Keratinocyte (primary cell): ENCODE measurements at regions not wholly inside any gene's neighbourhood (a gene's known extent, or its start where the extent isn't known, plus 50 kb on each side); places are given as distances from the start of the nearest gene placed in this dataset.
"Not testable (repeated sequence)": the region's sequence is repeated elsewhere in the genome, so short reads cannot be mapped to it uniquely, and the experiment has no call there.

Experiments
- DNase-seq: peaks from one replicate; pipeline ENCODE4 v3.0.0-alpha.2; 2011; ENCODE audit warnings: low read depth, missing footprints, low spot score
- FAIRE-seq: peaks from 2 replicates; lab custom pipeline; 2011; peaks lifted over from hg19 to GRCh38; lab: Jason Lieb, UNC
- H2AFZ ChIP-seq: 2 replicates; pipeline ENCODE4 v1.6.0; 2012; ENCODE audit warnings: low read length, control low read depth, inconsistent platforms; ENCODE audit not compliant: control insufficient read depth
- H3K27ac ChIP-seq: 2 replicates; pipeline ENCODE4 v1.5.1; 2011; ENCODE audit warnings: low read length; ENCODE audit not compliant: control insufficient read depth, insufficient read depth
- H3K27me3 ChIP-seq: 3 replicates; pipeline ENCODE4 v1.6.0; 2011; ENCODE audit warnings: low read length; ENCODE audit not compliant: control insufficient read depth, insufficient read depth; ENCODE audit errors: extremely low read depth
- H3K36me3 ChIP-seq, 2 experiments: 2 replicates in 1 of 2; 3 replicates in 1 of 2; pipeline ENCODE4 v1.5.1; 2011; ENCODE audit warnings: low read length in 2 of 2, mild to moderate bottlenecking in 1 of 2; ENCODE audit not compliant: control insufficient read depth in 2 of 2, insufficient read depth in 2 of 2; ENCODE audit errors: extremely low read depth in 1 of 2
- H3K4me1 ChIP-seq: 3 replicates; pipeline ENCODE4 v1.5.1; 2011; ENCODE audit warnings: low read length; ENCODE audit not compliant: control insufficient read depth, insufficient read depth; ENCODE audit errors: extremely low read depth
- H3K4me2 ChIP-seq: 3 replicates; pipeline ENCODE4 v1.6.0; 2011; ENCODE audit warnings: low read depth, low read length; ENCODE audit not compliant: control insufficient read depth, insufficient read depth; ENCODE audit errors: extremely low read depth
- H3K4me3 ChIP-seq, 3 experiments: fragments of 200-600 bp in 1 of 3; sonication (generic) in 1 of 3; 2 replicates in 2 of 3; 3 replicates in 1 of 3; pipeline ENCODE4 v1.5.1; 2011 to 2016; ENCODE audit warnings: low read length in 3 of 3, mild to moderate bottlenecking in 3 of 3, control low read depth in 2 of 3, inconsistent platforms in 1 of 3, low read depth in 1 of 3, mixed read lengths in 1 of 3, mixed run types in 1 of 3, moderate library complexity in 1 of 3; ENCODE audit not compliant: control insufficient read depth in 2 of 3, insufficient read depth in 2 of 3; ENCODE audit errors: extremely low read depth in 1 of 3
- H3K79me2 ChIP-seq: 2 replicates; pipeline ENCODE4 v1.6.0; 2012; ENCODE audit warnings: low read length; ENCODE audit not compliant: control insufficient read depth, insufficient read depth
- H3K9ac ChIP-seq: 3 replicates; pipeline ENCODE4 v1.6.0; 2011; ENCODE audit warnings: low read length; ENCODE audit not compliant: control insufficient read depth, insufficient read depth; ENCODE audit errors: extremely low read depth
- H3K9me1 ChIP-seq: 3 replicates; pipeline ENCODE4 v1.6.0; 2011; ENCODE audit warnings: low read length; ENCODE audit not compliant: control insufficient read depth, insufficient read depth; ENCODE audit errors: extremely low read depth
- H3K9me3 ChIP-seq: 2 replicates; pipeline ENCODE4 v1.5.1; 2012; ENCODE audit warnings: low read depth, low read length; ENCODE audit not compliant: control insufficient read depth
- H4K20me1 ChIP-seq: 3 replicates; pipeline ENCODE4 v1.6.0; 2011; ENCODE audit warnings: low read length; ENCODE audit not compliant: control insufficient read depth, insufficient read depth; ENCODE audit errors: extremely low read depth
- CTCF ChIP-seq, 3 experiments: IDR thresholded peaks in 1 of 3; conservative IDR thresholded peaks in 1 of 3; optimal IDR thresholded peaks in 1 of 3; 2 replicates in 2 of 3; 3 replicates in 1 of 3; pipeline versions ENCODE3 to v1.5.1; 2011; ENCODE audit warnings: low read length in 3 of 3, mild to moderate bottlenecking in 3 of 3, moderate library complexity in 2 of 3, control low read depth in 1 of 3, inconsistent platforms in 1 of 3; ENCODE audit not compliant: insufficient read depth in 2 of 3; ENCODE audit errors: extremely low read depth in 1 of 3
- EZH2 ChIP-seq: IDR thresholded peaks from one replicate; pipeline ENCODE4 v1.6.1; 2012; ENCODE audit warnings: inconsistent platforms, mild to moderate bottlenecking, low read length, moderate library complexity
- dilution Hi-C: fragments of 300-500 bp; cut with MboI; formaldehyde crosslinking; loops from one replicate; pipeline ENCODE4 v1.7.0; 2020; ENCODE audit warnings: low sequenced_read_pairs; ENCODE audit not compliant: extremely low pct_ligation_motif_present

- no peak overlapping the region for H2AFZ ChIP-seq
- H3K79me2 ChIP-seq, result no peaks in the 10 kb centered on the region
- no peaks in the 10 kb centered on the region for H3K9me3 ChIP-seq
- DNase-seq, result peak; percentile 53
- no peaks in the 10 kb centered on the region for H3K9me1 ChIP-seq
- H3K27ac ChIP-seq, result peak overlapping the region; percentile 56
- dilution Hi-C loops, result no loop called here
- no peaks in the 10 kb centered on the region for H3K36me3 ChIP-seq
- peaks cover 20% of the 10 kb centered on the region for H3K4me1 ChIP-seq
- peak overlapping the region; percentile 24 for H3K4me2 ChIP-seq
- no peak overlapping the region for H3K9ac ChIP-seq
- H4K20me1 ChIP-seq, result no peaks in the 10 kb centered on the region
- FAIRE-seq, result peak; percentile 88
- no peaks in the 10 kb centered on the region for H3K27me3 ChIP-seq
- H3K4me3 ChIP-seq, result no peak overlapping the region
- TF ChIP-seq EZH2, result no peak
- TF ChIP-seq CTCF (optimal IDR thresholded peaks at IDR 0.05 in 1 of 3, IDR thresholded peaks at IDR 0.05 in 1 of 3, conservative IDR thresholded peaks at IDR 0.05 in 1 of 3; ENCODE audit: extremely low read depth in 1 of 3, insufficient read depth in 2 of 3, low read length in 3 of 3), result no peak
Measured at GRCh38 chr7:91720260-91720937, 160.1 kb downstream of the MTERF1 start.

GRCh38 chr7:91722831-91723230 lies 157.7 kb downstream of the MTERF1 start:
- no peaks in the 10 kb centered on the region for H3K9me1 ChIP-seq
- H3K4me1 ChIP-seq, result peaks cover 16% of the 10 kb centered on the region
- H3K4me2 ChIP-seq, result no peak overlapping the region
- H3K9me3 ChIP-seq, result no peaks in the 10 kb centered on the region
- H3K27ac ChIP-seq, result no peak overlapping the region
- dilution Hi-C loops, result no loop called here
- FAIRE-seq, result peak; percentile 36
- no peak for DNase-seq
- no peaks in the 10 kb centered on the region for H3K79me2 ChIP-seq
- no peak for TF ChIP-seq CTCF (optimal IDR thresholded peaks at IDR 0.05 in 1 of 3, IDR thresholded peaks at IDR 0.05 in 1 of 3, conservative IDR thresholded peaks at IDR 0.05 in 1 of 3; ENCODE audit: extremely low read depth in 1 of 3, insufficient read depth in 2 of 3, low read length in 3 of 3)
- no peak for TF ChIP-seq EZH2
- no peaks in the 10 kb centered on the region for H4K20me1 ChIP-seq
- no peak overlapping the region for H3K4me3 ChIP-seq
- H3K27me3 ChIP-seq, result no peaks in the 10 kb centered on the region
- H2AFZ ChIP-seq, result no peak overlapping the region
- no peak overlapping the region for H3K9ac ChIP-seq
- no peaks in the 10 kb centered on the region for H3K36me3 ChIP-seq

- H3K36me3 ChIP-seq, H3K27ac ChIP-seq, H3K4me2 ChIP-seq, H3K4me1 ChIP-seq, H3K9me3 ChIP-seq, H3K79me2 ChIP-seq, dilution Hi-C loops, DNase-seq, H3K9ac ChIP-seq, H3K27me3 ChIP-seq, H4K20me1 ChIP-seq, H3K9me1 ChIP-seq, FAIRE-seq, H2AFZ ChIP-seq, H3K4me3 ChIP-seq: not testable (repeated sequence)
Measured at GRCh38 chr7:91729046-91729445, 151.5 kb downstream of the MTERF1 start.
